ENCODE measurements at regions not wholly inside any gene's neighbourhood (a gene's known extent, or its start where the extent isn't known, plus 50 kb on each side); places are given as distances from the start of the nearest gene placed in this dataset.

- Histone ChIP-seq H3K36me3 (ENCODE audit: control insufficient read depth, insufficient read depth, low read length) (no peaks in the 10 kb centered on the region), H3K27me3 (ENCODE audit: control insufficient read depth, insufficient read depth, low read length) (no peaks in the 10 kb centered on the region), H3K9me3 (ENCODE audit: control insufficient read depth, insufficient read depth, low read length) (no peaks in the 10 kb centered on the region), H3K4me3 (ENCODE audit: low read length) (no peak overlapping the region), H3K4me1 (ENCODE audit: control insufficient read depth, insufficient read depth, low read length) (no peaks in the 10 kb centered on the region), H3K27ac (ENCODE audit: low read length) (no peak overlapping the region)
- DNase-seq (no peak), ATAC-seq (no peak)
- Mint-ChIP-seq H3K9me3 (no peaks in the 10 kb centered on the region), H3K36me3 (no peaks in the 10 kb centered on the region), H3K27me3 (ENCODE audit: low read depth in 2 of 2) (no peaks in the 10 kb centered on the region), H3K4me3 (no peak overlapping the region), H3K27ac (no peak overlapping the region), H3K4me1 (peaks cover 0 to 13% of the 10 kb centered on the region in 2 donors)
- WGBS (ENCODE audit: insufficient coverage): 92% methylated on average over 10 of the region's 10 CpGs
- TF ChIP-seq CTCF (IDR thresholded peaks at IDR 0.05): no peak
- intact Hi-C loops (cut with micrococcal nuclease): no loop called here
Measured at GRCh38 chr19:34825212-34825611, 52.2 kb upstream of the ZNF599 start.

DNA sequence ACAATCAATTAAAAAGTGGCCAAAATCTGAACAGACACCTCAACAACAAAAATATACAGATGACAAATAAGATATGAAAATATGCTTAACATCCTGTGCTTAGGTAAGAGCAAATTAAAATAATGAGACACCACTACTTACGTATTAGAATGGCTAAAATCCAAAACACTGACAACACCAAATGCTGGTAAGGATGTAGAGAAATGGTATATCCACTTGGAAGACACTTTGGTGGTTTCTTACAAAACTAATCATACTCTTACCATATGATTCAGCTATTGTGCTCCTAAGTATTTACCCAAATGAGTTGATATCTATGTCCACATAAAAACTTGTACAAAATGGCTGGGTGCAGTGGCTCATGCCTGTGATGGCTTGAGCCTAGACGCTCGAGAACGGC lies 51.7 kb upstream of the ZNF599 start:
- H3K27me3 ChIP-seq (ENCODE audit: control insufficient read depth, insufficient read depth, low read length): no peaks in the 10 kb centered on the region
- Mint-ChIP-seq H3K36me3 (no peaks in the 10 kb centered on the region), H3K9me3 (no peaks in the 10 kb centered on the region), H3K27me3 (ENCODE audit: low read depth in 2 of 2) (no peaks in the 10 kb centered on the region), H3K4me3 (no peak overlapping the region), H3K27ac (no peak overlapping the region), H3K4me1 (peaks cover 0 to 12% of the 10 kb centered on the region in 2 donors)
- no peaks in the 10 kb centered on the region for H3K36me3 ChIP-seq (ENCODE audit: control insufficient read depth, insufficient read depth, low read length)
- H3K4me3 ChIP-seq (ENCODE audit: low read length): no peak overlapping the region
- no peaks in the 10 kb centered on the region for H3K4me1 ChIP-seq (ENCODE audit: control insufficient read depth, insufficient read depth, low read length)
- WGBS (ENCODE audit: insufficient coverage): 96% methylated on average over 3 of the region's 4 CpGs
- H3K27ac ChIP-seq (ENCODE audit: low read length): no peak overlapping the region
- intact Hi-C loops (cut with micrococcal nuclease): no loop called here
- H3K9me3 ChIP-seq (ENCODE audit: control insufficient read depth, insufficient read depth, low read length): no peaks in the 10 kb centered on the region
- no peak for ATAC-seq
- DNase-seq: no peak
- no peak for TF ChIP-seq CTCF (IDR thresholded peaks at IDR 0.05)

All from natural killer cell (primary cell).